Hepatocyte (in vitro differentiated cells): ENCODE measurements at regions not wholly inside any gene's neighbourhood (a gene's known extent, or its start where the extent isn't known, plus 50 kb on each side); places are given as distances from the start of the nearest gene placed in this dataset.

Experiments used
- DNase-seq: peaks from one replicate; pipeline ENCODE4 v3.0.0-alpha.2; 2016; ENCODE audit warnings: low spot score
- H2AFZ ChIP-seq: fragments of 200-600 bp; sonication (generic); 2 replicates; pipeline ENCODE4 v1.6.0; 2016; ENCODE audit warnings: antibody characterized with exemption, mild to moderate bottlenecking
- H3K27ac ChIP-seq: fragments of 200-600 bp; sonication (generic); 2 replicates; pipeline ENCODE4 v1.5.1; 2016; ENCODE audit warnings: mild to moderate bottlenecking
- H3K27me3 ChIP-seq: fragments of 200-600 bp; sonication (generic); 2 replicates; pipeline ENCODE4 v1.6.1; 2016
- H3K36me3 ChIP-seq: fragments of 200-600 bp; sonication (generic); replicated peaks from 2 replicates; pipeline ENCODE4 v1.5.1; 2016; ENCODE audit warnings: low read depth; ENCODE audit not compliant: insufficient read depth
- H3K4me1 ChIP-seq: fragments of 200-600 bp; sonication (generic); 2 replicates; pipeline ENCODE4 v1.5.1; 2016; ENCODE audit warnings: mild to moderate bottlenecking, moderate library complexity; ENCODE audit not compliant: insufficient read depth
- H3K4me2 ChIP-seq: fragments of 200-600 bp; sonication (generic); 2 replicates; pipeline ENCODE4 v1.6.0; 2016
- H3K4me3 ChIP-seq: fragments of 200-600 bp; sonication (generic); 2 replicates; pipeline ENCODE4 v1.5.1; 2016; ENCODE audit warnings: mild to moderate bottlenecking
- H3K79me2 ChIP-seq: fragments of 200-600 bp; sonication (generic); 2 replicates; pipeline ENCODE4 v1.6.0; 2017; ENCODE audit warnings: mild to moderate bottlenecking
- H3K9me2 ChIP-seq: fragments of 200-600 bp; sonication (generic); replicated peaks from 2 replicates; pipeline ENCODE4 v1.6.0; 2017; ENCODE audit warnings: mild to moderate bottlenecking; ENCODE audit not compliant: insufficient read depth
- H3K9me3 ChIP-seq: fragments of 200-600 bp; sonication (generic); 2 replicates; pipeline ENCODE4 v1.5.1; 2016; ENCODE audit warnings: low read depth, mild to moderate bottlenecking
- H4K20me1 ChIP-seq: fragments of 200-600 bp; sonication (generic); 2 replicates; pipeline ENCODE4 v1.6.0; 2016; ENCODE audit warnings: mild to moderate bottlenecking; ENCODE audit not compliant: insufficient read depth, poor library complexity, severe bottlenecking
- EZH2 ChIP-seq: fragments of 200-600 bp; sonication (generic); IDR thresholded peaks from 2 replicates; pipeline ENCODE4 v1.6.1; 2016; ENCODE audit warnings: antibody characterized with exemption, mild to moderate bottlenecking, borderline replicate concordance
- EZH2phosphoT487 ChIP-seq: fragments of 200-600 bp; sonication (generic); IDR thresholded peaks from one replicate; pipeline ENCODE4 v1.6.1; 2018; ENCODE audit warnings: antibody characterized with exemption, mild to moderate bottlenecking, low read depth, moderate library complexity; ENCODE audit not compliant: unreplicated experiment, severe bottlenecking
- WGBS: methylation state at CpG from one replicate; pipeline ENCODE4 v1.1.6; 2016; ENCODE audit warnings: low lambda C conversion rate; ENCODE audit errors: missing lambda C conversion rate; 5-methylcytosine and 5-hydroxymethylcytosine counted together
- TF ChIP-seq, protein P1 (sequence below): fragments of 200-600 bp; sonication (generic); IDR thresholded peaks from 2 replicates; pipeline ENCODE4 v1.5.1; 2016; ENCODE audit warnings: antibody characterized with exemption, mild to moderate bottlenecking; ENCODE audit not compliant: poor library complexity

DNA sequence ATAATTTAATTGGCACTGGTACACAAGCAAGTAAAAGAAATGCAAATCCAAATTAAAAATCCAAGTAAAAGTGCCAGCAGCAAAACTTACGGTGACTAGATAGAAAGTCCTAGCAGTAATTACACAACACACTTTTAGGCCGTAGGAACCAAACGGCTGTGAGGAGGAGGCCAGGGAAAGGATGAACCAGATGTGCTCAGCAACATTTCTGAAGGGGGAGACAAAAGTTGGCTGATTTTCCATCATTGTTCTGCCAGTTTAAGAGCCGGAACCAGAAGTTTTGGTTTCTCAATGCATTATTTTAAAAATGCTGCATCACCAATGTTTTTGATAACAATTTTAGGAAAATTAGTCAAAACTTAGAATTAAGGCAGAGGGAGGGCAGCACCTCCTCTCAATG lies 68.7 kb upstream of the ENPP6 start:
- Histone ChIP-seq H3K36me3 (no peaks in the 10 kb centered on the region), H3K4me1 (peaks cover 22% of the 10 kb centered on the region), H3K4me2 (no peak overlapping the region), H3K27me3 (no peaks in the 10 kb centered on the region), H3K27ac (no peak overlapping the region), H4K20me1 (no peaks in the 10 kb centered on the region), H2AFZ (no peak overlapping the region), H3K9me3 (no peaks in the 10 kb centered on the region), H3K79me2 (no peaks in the 10 kb centered on the region), H3K9me2 (no peaks in the 10 kb centered on the region), H3K4me3 (no peak overlapping the region)
- DNase-seq, result no peak
- TF ChIP-seq EZH2, result no peak
- TF ChIP-seq, protein P1, sequence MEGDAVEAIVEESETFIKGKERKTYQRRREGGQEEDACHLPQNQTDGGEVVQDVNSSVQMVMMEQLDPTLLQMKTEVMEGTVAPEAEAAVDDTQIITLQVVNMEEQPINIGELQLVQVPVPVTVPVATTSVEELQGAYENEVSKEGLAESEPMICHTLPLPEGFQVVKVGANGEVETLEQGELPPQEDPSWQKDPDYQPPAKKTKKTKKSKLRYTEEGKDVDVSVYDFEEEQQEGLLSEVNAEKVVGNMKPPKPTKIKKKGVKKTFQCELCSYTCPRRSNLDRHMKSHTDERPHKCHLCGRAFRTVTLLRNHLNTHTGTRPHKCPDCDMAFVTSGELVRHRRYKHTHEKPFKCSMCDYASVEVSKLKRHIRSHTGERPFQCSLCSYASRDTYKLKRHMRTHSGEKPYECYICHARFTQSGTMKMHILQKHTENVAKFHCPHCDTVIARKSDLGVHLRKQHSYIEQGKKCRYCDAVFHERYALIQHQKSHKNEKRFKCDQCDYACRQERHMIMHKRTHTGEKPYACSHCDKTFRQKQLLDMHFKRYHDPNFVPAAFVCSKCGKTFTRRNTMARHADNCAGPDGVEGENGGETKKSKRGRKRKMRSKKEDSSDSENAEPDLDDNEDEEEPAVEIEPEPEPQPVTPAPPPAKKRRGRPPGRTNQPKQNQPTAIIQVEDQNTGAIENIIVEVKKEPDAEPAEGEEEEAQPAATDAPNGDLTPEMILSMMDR, result no peak
- TF ChIP-seq EZH2phosphoT487, result no peak
- 73% methylated on average over 4 of the region's 4 CpGs for WGBS

DNA sequence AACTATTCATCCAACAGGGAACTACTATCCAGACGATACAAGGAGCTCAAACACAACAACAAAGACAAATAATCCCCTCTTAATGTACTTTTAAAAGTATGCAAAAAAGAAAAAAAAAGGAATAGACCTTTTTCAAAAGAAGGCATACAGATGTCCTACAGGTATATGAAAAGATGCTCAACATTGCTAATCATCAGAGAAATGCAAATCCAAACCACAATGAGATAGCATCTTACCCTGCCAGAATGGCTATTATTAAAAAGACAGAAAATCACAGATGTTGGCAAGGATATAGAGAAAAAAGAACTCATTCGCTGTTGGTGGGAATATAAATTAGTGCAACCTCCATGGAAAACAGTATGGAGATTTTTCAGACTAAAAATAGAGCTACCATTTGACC lies 67.1 kb upstream of the ENPP6 start:
- no peaks in the 10 kb centered on the region for H3K9me3 ChIP-seq
- no peaks in the 10 kb centered on the region for H3K36me3 ChIP-seq
- H4K20me1 ChIP-seq, result no peaks in the 10 kb centered on the region
- H3K9me2 ChIP-seq, result no peaks in the 10 kb centered on the region
- peaks cover 22% of the 10 kb centered on the region for H3K4me1 ChIP-seq
- no peak overlapping the region for H2AFZ ChIP-seq
- TF ChIP-seq, protein P1, result no peak
- TF ChIP-seq EZH2phosphoT487, result no peak
- TF ChIP-seq EZH2, result no peak
- 91% methylated on average over 2 of the region's 2 CpGs for WGBS
- no peak overlapping the region for H3K27ac ChIP-seq
- H3K79me2 ChIP-seq, result no peaks in the 10 kb centered on the region
- no peak overlapping the region for H3K4me2 ChIP-seq
- H3K27me3 ChIP-seq, result no peaks in the 10 kb centered on the region
- H3K4me3 ChIP-seq, result no peak overlapping the region
- DNase-seq, result no peak

DNA sequence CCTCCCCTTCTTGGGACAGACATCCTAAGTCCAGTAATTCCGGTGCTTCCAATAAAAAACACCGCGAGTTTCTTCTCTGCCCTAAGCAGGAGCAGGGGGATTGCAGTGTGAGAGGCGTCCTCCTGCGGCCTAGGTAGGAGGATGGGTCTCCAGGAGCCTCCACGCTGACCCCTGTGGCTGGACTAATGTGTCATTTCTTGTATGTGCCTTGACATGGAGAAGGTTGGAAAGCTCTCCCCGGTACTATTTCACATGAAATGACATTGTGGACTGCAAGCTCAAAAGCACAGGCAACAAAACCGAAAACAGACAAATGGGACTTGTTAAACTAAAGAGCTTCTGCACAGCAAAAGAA lies 66.6 kb upstream of the ENPP6 start:
- Histone ChIP-seq H3K36me3 (no peaks in the 10 kb centered on the region), H3K4me3 (no peak overlapping the region), H3K27ac (no peak overlapping the region), H2AFZ (no peak overlapping the region), H3K9me3 (no peaks in the 10 kb centered on the region), H3K27me3 (no peaks in the 10 kb centered on the region), H3K4me2 (no peak overlapping the region), H3K4me1 (peaks cover 19% of the 10 kb centered on the region), H4K20me1 (no peaks in the 10 kb centered on the region), H3K79me2 (no peaks in the 10 kb centered on the region), H3K9me2 (no peaks in the 10 kb centered on the region)
- TF ChIP-seq, protein P1, result no peak
- TF ChIP-seq EZH2 (no peak), EZH2phosphoT487 (no peak)
- no peak for DNase-seq
- WGBS, result 89% methylated on average over 8 of the region's 8 CpGs
